Activated T-helper 2 cell treated with anti-CD3 and anti-CD28 coated beads, Interferon-gamma antibody, Interleukin-2, Interleukin-4, amounts not matched to agents 10 μg/mL and 5 μg/mL and 100 μg/mL, durations not matched to agents 14 hours and 24 hours and 36 hours (primary cell): ENCODE measurements at regions not wholly inside any gene's neighbourhood (a gene's known extent, or its start where the extent isn't known, plus 50 kb on each side); places are given as distances from the start of the nearest gene placed in this dataset.
"Not testable (repeated sequence)": the region's sequence is repeated elsewhere in the genome, so short reads cannot be mapped to it uniquely, and the experiment has no call there.

Source experiments
- DNase-seq: peaks from one replicate; pipeline ENCODE4 v3.0.0; 2021; ENCODE audit warnings: low spot score
- H3K27ac Mint-ChIP-seq: one replicate; pipeline ENCODE4 v1.8.0; 2021; ENCODE audit warnings: mixed read lengths
- H3K27me3 Mint-ChIP-seq: one replicate; pipeline ENCODE4 v1.8.0; 2021; ENCODE audit warnings: low read depth, mixed read lengths
- H3K36me3 Mint-ChIP-seq: one replicate; pipeline ENCODE4 v1.8.0; 2021; ENCODE audit warnings: low read depth, mixed read lengths
- H3K4me1 Mint-ChIP-seq: one replicate; pipeline ENCODE4 v1.8.0; 2021; ENCODE audit warnings: low read depth, mixed read lengths
- H3K4me3 Mint-ChIP-seq: one replicate; pipeline ENCODE4 v1.8.0; 2021; ENCODE audit warnings: low read depth, mild to moderate bottlenecking, moderate library complexity, mixed read lengths
- H3K9me3 Mint-ChIP-seq: one replicate; pipeline ENCODE4 v1.8.0; 2021; ENCODE audit warnings: mixed read lengths
- intact Hi-C: fragments of 100-400 bp; cut with micrococcal nuclease; formaldehyde crosslinking; loops from one replicate; pipeline ENCODE4 v1.15.1; 2023

- Mint-ChIP-seq H3K27ac (no peak overlapping the region), H3K27me3 (peaks cover 13% of the 10 kb centered on the region), H3K9me3 (peaks cover 27% of the 10 kb centered on the region), H3K36me3 (peaks cover 3% of the 10 kb centered on the region), H3K4me3 (no peak overlapping the region), H3K4me1 (peaks cover 2% of the 10 kb centered on the region)
- no peak for DNase-seq
- intact Hi-C loops, result no loop called here
These were observed 73.6 kb upstream of the RNF32 start for GRCh38 chr7:156566812-156567549.

GRCh38 chr7:156565002-156565401 is 75.6 kb upstream of the RNF32 start:
- H3K27ac Mint-ChIP-seq, H3K36me3 Mint-ChIP-seq, H3K4me1 Mint-ChIP-seq, intact Hi-C loops, H3K4me3 Mint-ChIP-seq, DNase-seq: not testable (repeated sequence)
- Mint-ChIP-seq H3K9me3 (peaks cover 27% of the 10 kb centered on the region), H3K27me3 (peaks cover 22% of the 10 kb centered on the region)

- H3K27me3 Mint-ChIP-seq, result peaks cover 19% of the 10 kb centered on the region
- DNase-seq, result no peak
- intact Hi-C loops, result no loop called here
- no peak overlapping the region for H3K27ac Mint-ChIP-seq
- H3K4me1 Mint-ChIP-seq, result peaks cover 2% of the 10 kb centered on the region
- H3K36me3 Mint-ChIP-seq, result peaks cover 1% of the 10 kb centered on the region
- peaks cover 21% of the 10 kb centered on the region for H3K9me3 Mint-ChIP-seq
- no peak overlapping the region for H3K4me3 Mint-ChIP-seq
These were observed 79.9 kb upstream of the RNF32 start for GRCh38 chr7:156560696-156561095.

GRCh38 chr7:156560075-156560474 is 80.5 kb upstream of the RNF32 start:
- intact Hi-C loops, result no loop called here
- no peaks in the 10 kb centered on the region for H3K36me3 Mint-ChIP-seq

GRCh38 chr7:156559001-156559400 is 81.6 kb upstream of the RNF32 start:
- intact Hi-C loops, result no loop called here
- Mint-ChIP-seq H3K4me1 (no peaks in the 10 kb centered on the region), H3K4me3 (no peak overlapping the region), H3K36me3 (no peaks in the 10 kb centered on the region), H3K27ac (no peak overlapping the region), H3K27me3 (peaks cover 22% of the 10 kb centered on the region), H3K9me3 (peaks cover 8% of the 10 kb centered on the region)
- DNase-seq, result no peak

More at GRCh38 chr7:156560075-156560474, 80.5 kb upstream of the RNF32 start:
- Mint-ChIP-seq H3K4me1 (no peaks in the 10 kb centered on the region), H3K27me3 (peaks cover 19% of the 10 kb centered on the region), H3K27ac (no peak overlapping the region), H3K4me3 (no peak overlapping the region), H3K9me3 (peaks cover 17% of the 10 kb centered on the region)
- DNase-seq, result no peak

- H3K27ac Mint-ChIP-seq, result no peak overlapping the region
These were observed 82.4 kb upstream of the RNF32 start for GRCh38 chr7:156558198-156558597.

GRCh38 chr7:156556083-156556482 is 84.5 kb upstream of the RNF32 start:
- Mint-ChIP-seq H3K4me3 (no peak overlapping the region), H3K27ac (no peak overlapping the region), H3K36me3 (no peaks in the 10 kb centered on the region), H3K27me3 (peaks cover 22% of the 10 kb centered on the region), H3K9me3 (no peaks in the 10 kb centered on the region), H3K4me1 (no peaks in the 10 kb centered on the region)
- no peak for DNase-seq
- intact Hi-C loops, result no loop called here

More at GRCh38 chr7:156558198-156558597, 82.4 kb upstream of the RNF32 start:
- Mint-ChIP-seq H3K27me3 (peaks cover 20% of the 10 kb centered on the region), H3K9me3 (no peaks in the 10 kb centered on the region), H3K4me1 (no peaks in the 10 kb centered on the region), H3K4me3 (no peak overlapping the region), H3K36me3 (no peaks in the 10 kb centered on the region)
- intact Hi-C loops, result no loop called here
- no peak for DNase-seq

- no peaks in the 10 kb centered on the region for H3K4me1 Mint-ChIP-seq
- H3K36me3 Mint-ChIP-seq, result no peaks in the 10 kb centered on the region
- H3K27me3 Mint-ChIP-seq, result peaks cover 28% of the 10 kb centered on the region
- no peaks in the 10 kb centered on the region for H3K9me3 Mint-ChIP-seq
- intact Hi-C loops, result no loop called here
- H3K27ac Mint-ChIP-seq, result no peak overlapping the region
- no peak overlapping the region for H3K4me3 Mint-ChIP-seq
- DNase-seq, result no peak
These were observed 86.1 kb upstream of the RNF32 start for GRCh38 chr7:156554488-156554887.

GRCh38 chr7:156549636-156550035 is 90.9 kb upstream of the RNF32 start:
- Mint-ChIP-seq H3K4me3 (no peak overlapping the region), H3K9me3 (peaks cover 5% of the 10 kb centered on the region), H3K27me3 (peaks cover 33% of the 10 kb centered on the region), H3K36me3 (no peaks in the 10 kb centered on the region), H3K27ac (no peak overlapping the region), H3K4me1 (no peaks in the 10 kb centered on the region)
- DNase-seq, result no peak
- intact Hi-C loops, result no loop called here

GRCh38 chr7:156547884-156548561 is 92.6 kb upstream of the RNF32 start:
- intact Hi-C loops, result no loop called here
- no peak overlapping the region for H3K4me3 Mint-ChIP-seq
- H3K27me3 Mint-ChIP-seq, result peaks cover 29% of the 10 kb centered on the region
- no peak for DNase-seq
- no peaks in the 10 kb centered on the region for H3K36me3 Mint-ChIP-seq
- peaks cover 5% of the 10 kb centered on the region for H3K9me3 Mint-ChIP-seq
- H3K4me1 Mint-ChIP-seq, result no peaks in the 10 kb centered on the region
- no peak overlapping the region for H3K27ac Mint-ChIP-seq

- intact Hi-C loops, result no loop called here
- Mint-ChIP-seq H3K27me3 (peaks cover 23% of the 10 kb centered on the region), H3K4me1 (no peaks in the 10 kb centered on the region), H3K9me3 (peaks cover 5% of the 10 kb centered on the region), H3K4me3 (no peak overlapping the region), H3K27ac (no peak overlapping the region), H3K36me3 (no peaks in the 10 kb centered on the region)
- DNase-seq, result no peak
These were observed 94.6 kb upstream of the RNF32 start for GRCh38 chr7:156545979-156546378.

GRCh38 chr7:156544919-156545715 is 95.5 kb upstream of the RNF32 start:
- Mint-ChIP-seq H3K27ac (no peak overlapping the region), H3K4me1 (no peaks in the 10 kb centered on the region), H3K9me3 (peaks cover 5% of the 10 kb centered on the region), H3K4me3 (no peak overlapping the region), H3K27me3 (peaks cover 16% of the 10 kb centered on the region), H3K36me3 (no peaks in the 10 kb centered on the region)
- no peak for DNase-seq
- intact Hi-C loops, result no loop called here
